GM10248 (cell line): ENCODE measurements at regions not wholly inside any gene's neighbourhood (a gene's known extent, or its start where the extent isn't known, plus 50 kb on each side); places are given as distances from the start of the nearest gene placed in this dataset.
A peak's percentile ranks its signal among the peaks of the same experiment; 100 is the strongest.

ENCODE experiments used
- CTCF ChIA-PET: fragments of 300-600 bp; sonication (Branson Sonifier 250); formaldehyde crosslinking; extraction: SDS; loops from one replicate; lab custom pipeline; 2021; ENCODE audit warnings: antibody characterized with exemption; lab: Yijun Ruan, JAX
- POLR2A ChIA-PET: fragments of 350-650 bp; sonication (Branson Sonifier 250); formaldehyde crosslinking; extraction: SDS; loops from one replicate; lab custom pipeline; 2020; ENCODE audit warnings: antibody characterized with exemption; lab: Yijun Ruan, JAX
- DNase-seq: peaks from one replicate; pipeline ENCODE4 v3.0.0; 2012; ENCODE audit errors: extremely low spot score
- TF ChIP-seq, protein P1 (sequence below): IDR thresholded peaks from 2 replicates; pipeline ENCODE4 v1.5.1; 2012; ENCODE audit warnings: mild to moderate bottlenecking, low read depth; ENCODE audit errors: extremely low read depth, missing control alignments, control extremely low read depth

DNA sequence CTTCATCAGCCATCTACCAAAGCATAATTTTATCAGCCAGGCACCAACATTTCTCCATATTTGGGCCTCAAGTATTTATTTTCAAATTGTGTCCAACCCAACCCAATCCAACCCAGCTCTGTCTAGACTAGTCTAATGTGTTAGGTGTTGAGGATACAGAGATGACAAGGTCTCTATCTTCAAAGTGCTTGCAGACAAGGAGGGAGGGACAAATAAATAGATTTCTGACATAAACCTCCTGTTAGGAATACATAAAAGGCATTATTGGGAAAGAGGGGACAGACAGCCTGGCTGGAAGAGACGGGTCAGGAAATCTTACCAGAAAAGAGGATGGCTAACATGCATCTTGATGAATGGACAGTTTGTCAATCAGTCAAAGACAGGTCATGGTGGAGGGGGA is 115.4 kb upstream of the RPS6KA3 start:
- no peak for DNase-seq
- CTCF ChIA-PET: no interaction called here
- TF ChIP-seq, protein P1, sequence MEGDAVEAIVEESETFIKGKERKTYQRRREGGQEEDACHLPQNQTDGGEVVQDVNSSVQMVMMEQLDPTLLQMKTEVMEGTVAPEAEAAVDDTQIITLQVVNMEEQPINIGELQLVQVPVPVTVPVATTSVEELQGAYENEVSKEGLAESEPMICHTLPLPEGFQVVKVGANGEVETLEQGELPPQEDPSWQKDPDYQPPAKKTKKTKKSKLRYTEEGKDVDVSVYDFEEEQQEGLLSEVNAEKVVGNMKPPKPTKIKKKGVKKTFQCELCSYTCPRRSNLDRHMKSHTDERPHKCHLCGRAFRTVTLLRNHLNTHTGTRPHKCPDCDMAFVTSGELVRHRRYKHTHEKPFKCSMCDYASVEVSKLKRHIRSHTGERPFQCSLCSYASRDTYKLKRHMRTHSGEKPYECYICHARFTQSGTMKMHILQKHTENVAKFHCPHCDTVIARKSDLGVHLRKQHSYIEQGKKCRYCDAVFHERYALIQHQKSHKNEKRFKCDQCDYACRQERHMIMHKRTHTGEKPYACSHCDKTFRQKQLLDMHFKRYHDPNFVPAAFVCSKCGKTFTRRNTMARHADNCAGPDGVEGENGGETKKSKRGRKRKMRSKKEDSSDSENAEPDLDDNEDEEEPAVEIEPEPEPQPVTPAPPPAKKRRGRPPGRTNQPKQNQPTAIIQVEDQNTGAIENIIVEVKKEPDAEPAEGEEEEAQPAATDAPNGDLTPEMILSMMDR: no peak
- POLR2A ChIA-PET: no interaction called here

DNA sequence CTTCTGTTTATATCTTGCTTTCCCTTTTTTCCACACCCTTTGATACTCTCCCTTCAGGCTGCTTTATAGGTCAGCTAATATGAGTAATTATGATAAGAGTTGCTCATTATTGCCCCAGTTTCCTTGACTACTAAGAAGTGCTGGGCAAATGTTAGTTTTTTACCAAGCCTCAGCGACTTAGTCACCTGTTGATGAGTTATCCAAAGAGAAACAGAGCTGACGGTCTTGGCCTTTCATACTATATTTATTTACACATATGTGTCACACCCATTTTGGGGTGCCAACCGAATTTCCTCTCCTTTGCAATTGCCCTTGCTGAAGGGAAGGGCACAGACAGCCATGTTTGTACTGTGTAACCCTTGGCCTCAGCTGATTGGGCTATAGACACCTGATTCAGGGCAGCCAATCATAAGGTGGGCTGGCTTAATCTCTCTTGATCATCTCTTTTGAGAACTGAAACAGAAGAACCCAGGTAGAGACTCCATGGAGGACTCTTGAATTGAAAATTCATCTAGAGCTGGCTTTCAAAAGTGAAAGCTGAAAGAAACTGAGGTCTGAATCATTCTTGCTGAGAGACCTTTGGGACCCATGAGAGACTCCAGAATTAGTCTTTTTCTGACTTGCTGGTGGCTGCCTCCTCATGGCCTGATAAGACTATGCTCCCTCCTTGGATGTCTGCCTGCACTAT is 111.7 kb upstream of the RPS6KA3 start:
- ChIA-PET CTCF (interaction anchor here (1.1 kb wide), 1 partner anchor 16 kb away, joined by 3 read pairs; no protein-coding TSS in a partner anchor), POLR2A (no interaction called here)
- TF ChIP-seq, protein P1: no peak
- DNase-seq: peak; percentile 7

DNA sequence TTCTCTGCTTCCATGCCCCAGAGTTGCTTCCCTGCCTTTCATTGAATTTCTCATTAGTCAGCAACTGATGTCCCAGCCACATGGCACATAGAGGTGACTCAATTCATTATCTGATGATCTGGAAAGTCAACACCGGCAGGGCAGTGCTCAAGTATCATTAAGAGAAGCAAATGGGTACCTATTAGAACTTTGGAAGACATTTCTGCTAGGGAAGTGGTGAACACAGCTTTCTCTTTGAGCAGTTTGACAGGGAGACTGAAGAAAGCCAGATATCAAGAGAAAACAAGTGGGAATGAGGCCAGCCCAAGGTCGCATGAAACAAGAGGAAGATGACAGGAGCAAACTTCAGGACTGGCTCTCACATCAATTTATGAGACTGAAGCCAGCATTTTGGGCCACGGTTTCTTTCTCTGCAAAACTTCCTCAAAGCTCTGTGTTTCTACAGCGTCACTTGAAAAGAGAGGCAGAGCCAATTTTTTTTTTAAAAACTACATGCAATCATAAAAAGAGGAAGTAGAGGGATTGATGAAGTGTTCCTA is 108.3 kb upstream of the RPS6KA3 start:
- no peak for DNase-seq
- CTCF ChIA-PET: no interaction called here
- TF ChIP-seq, protein P1: no peak
- POLR2A ChIA-PET: no interaction called here

DNA sequence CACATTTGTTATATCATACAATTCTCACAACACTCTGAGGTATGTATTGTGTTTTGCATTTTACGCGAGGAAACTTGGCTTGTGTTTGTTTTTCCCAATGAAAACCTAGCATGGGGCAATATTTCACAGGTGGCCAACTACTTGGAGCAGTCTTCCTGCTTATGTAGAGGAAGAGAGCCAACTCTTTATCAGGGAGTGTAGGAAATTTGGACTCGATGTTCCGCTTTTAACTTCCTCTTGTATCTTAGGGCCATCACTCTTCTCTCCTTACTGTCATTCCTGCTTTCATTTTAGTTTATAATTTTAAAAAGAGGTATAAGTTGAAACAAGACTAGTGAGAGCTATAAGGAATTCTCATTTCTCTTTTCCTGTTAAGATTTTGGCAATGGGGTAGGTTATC is 107.7 kb upstream of the RPS6KA3 start:
- DNase-seq: no peak
- TF ChIP-seq, protein P1: no peak
- CTCF ChIA-PET: no interaction called here
- POLR2A ChIA-PET: no interaction called here

DNA sequence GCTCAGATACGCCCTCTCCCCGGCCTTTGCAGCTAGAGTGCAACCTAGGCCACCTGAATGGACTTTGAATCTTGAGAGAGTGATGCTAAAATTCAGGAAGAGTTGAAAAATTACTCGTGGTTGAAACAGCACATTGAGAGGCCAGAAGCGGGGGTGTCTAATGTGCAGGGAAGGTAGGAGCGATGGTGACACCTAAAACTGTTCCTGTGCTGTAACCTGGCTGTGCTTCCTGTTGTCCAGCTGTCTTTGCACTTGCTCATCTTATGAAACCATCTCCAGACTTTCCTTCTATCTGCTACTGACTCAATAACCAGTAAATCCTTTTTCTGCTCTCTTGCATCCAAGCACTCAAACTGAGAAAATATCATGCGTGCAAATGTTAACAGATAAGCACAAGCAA is 106.4 kb upstream of the RPS6KA3 start:
- ChIA-PET CTCF (interaction anchor here (1.0 kb wide), 1 partner anchor 12 kb away, joined by 3 read pairs; no protein-coding TSS in a partner anchor), POLR2A (no interaction called here)
- DNase-seq: no peak
- TF ChIP-seq, protein P1: no peak

DNA sequence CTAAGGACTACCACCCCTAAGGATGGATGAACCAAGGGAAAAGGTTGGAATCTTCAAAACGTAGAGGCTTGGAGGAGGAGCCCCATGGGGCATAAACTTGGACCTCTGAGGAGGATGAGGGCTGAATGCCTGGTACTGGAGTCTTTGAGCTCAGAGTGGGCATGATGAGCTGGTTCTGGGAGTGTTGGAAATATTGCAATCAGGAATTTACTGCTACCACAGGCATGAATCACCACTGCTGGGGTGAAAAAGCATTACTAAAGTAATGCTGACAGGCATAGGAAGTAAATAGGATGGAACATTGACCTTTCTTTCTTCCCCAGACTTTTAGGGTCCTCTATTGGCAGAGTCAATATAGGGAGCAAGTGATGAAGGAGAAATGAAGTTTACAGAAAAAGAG is 105.8 kb upstream of the RPS6KA3 start:
- POLR2A ChIA-PET: no interaction called here
- CTCF ChIA-PET: interaction anchor here (1.0 kb wide), 1 partner anchor 13 kb away, joined by 3 read pairs; no protein-coding TSS in a partner anchor
- TF ChIP-seq, protein P1: no peak
- no peak for DNase-seq
